ENCODE measurements at regions not wholly inside any gene's neighbourhood (a gene's known extent, or its start where the extent isn't known, plus 50 kb on each side); places are given as distances from the start of the nearest gene placed in this dataset.

DNA sequence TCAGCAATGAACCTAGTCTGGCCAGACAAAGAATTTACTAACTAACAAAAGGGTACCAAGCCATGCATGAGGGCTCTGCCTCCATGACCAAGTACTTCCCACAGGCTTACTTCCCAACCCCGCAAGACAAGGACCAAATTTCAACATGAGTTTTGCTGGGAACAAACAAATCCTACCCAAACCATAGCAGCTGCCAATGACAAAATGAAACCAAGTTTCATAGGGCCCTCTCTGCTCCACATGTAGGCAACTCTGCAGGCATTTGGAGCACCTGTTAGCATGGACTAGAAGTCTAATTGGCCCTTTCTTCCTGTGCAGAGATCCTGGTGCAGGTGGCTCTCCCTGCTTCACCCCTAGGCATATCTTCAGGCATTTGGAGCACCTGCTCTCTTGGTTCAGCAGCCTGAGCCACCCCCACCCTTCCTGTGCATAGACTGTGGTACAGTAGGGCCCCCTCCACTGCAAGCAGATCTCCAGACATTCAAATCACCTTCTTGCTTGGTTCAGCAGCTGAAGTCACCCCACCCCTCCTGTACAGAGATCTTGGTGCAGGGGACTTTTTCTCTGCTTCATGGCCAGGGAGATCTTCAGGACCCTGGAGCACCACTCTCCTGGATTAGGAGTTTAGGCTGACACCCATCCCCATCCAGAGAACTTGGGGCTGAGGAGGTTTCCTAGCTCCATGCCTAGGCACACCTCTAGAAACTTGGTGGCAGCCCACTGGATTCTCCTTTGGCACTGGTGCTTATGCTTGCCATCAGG, 308.7 kb downstream of the RPAP3 start:
- TF ChIP-seq, protein P1, sequence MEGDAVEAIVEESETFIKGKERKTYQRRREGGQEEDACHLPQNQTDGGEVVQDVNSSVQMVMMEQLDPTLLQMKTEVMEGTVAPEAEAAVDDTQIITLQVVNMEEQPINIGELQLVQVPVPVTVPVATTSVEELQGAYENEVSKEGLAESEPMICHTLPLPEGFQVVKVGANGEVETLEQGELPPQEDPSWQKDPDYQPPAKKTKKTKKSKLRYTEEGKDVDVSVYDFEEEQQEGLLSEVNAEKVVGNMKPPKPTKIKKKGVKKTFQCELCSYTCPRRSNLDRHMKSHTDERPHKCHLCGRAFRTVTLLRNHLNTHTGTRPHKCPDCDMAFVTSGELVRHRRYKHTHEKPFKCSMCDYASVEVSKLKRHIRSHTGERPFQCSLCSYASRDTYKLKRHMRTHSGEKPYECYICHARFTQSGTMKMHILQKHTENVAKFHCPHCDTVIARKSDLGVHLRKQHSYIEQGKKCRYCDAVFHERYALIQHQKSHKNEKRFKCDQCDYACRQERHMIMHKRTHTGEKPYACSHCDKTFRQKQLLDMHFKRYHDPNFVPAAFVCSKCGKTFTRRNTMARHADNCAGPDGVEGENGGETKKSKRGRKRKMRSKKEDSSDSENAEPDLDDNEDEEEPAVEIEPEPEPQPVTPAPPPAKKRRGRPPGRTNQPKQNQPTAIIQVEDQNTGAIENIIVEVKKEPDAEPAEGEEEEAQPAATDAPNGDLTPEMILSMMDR (IDR thresholded peaks at IDR 0.05), result no peak
- no peak for TF ChIP-seq POLR2A (IDR thresholded peaks at IDR 0.05)
- TF ChIP-seq POLR2AphosphoS5 (IDR thresholded peaks at IDR 0.05), result no peak

Data from suprapubic skin (tissue), 4 donors.